Calu3 (cell line): ENCODE measurements at regions not wholly inside any gene's neighbourhood (a gene's known extent, or its start where the extent isn't known, plus 50 kb on each side); places are given as distances from the start of the nearest gene placed in this dataset.

Source experiments
- BruUV-seq: library from RNA; stranded (reverse); fragments of 400-500 nt; replicated peaks from 2 replicates; lab custom pipeline; 2021; lab: Mats Ljungman, UMichigan
- CTCF ChIA-PET: fragments of 300-600 bp; sonication (Branson Sonifier 250); formaldehyde crosslinking; loops from one replicate; lab custom pipeline; 2022; ENCODE audit warnings: antibody characterized with exemption; lab: Charles Lee
- DNase-seq: peaks from one replicate; pipeline ENCODE4 v3.0.0; 2022
- H3K27ac Mint-ChIP-seq: one replicate; pipeline ENCODE4 v1.8.0; 2022; ENCODE audit warnings: mixed read lengths; ENCODE audit not compliant: unreplicated experiment
- H3K27me3 Mint-ChIP-seq: one replicate; pipeline ENCODE4 v1.8.0; 2022; ENCODE audit warnings: mixed read lengths; ENCODE audit not compliant: unreplicated experiment
- H3K36me3 Mint-ChIP-seq: one replicate; pipeline ENCODE4 v1.8.0; 2022; ENCODE audit warnings: mild to moderate bottlenecking, moderate library complexity, mixed read lengths; ENCODE audit not compliant: insufficient read depth, unreplicated experiment
- H3K4me1 Mint-ChIP-seq: one replicate; pipeline ENCODE4 v1.8.0; 2022; ENCODE audit warnings: mild to moderate bottlenecking, low read depth, mixed read lengths; ENCODE audit not compliant: unreplicated experiment
- H3K4me3 Mint-ChIP-seq: one replicate; pipeline ENCODE4 v1.8.0; 2022; ENCODE audit warnings: mild to moderate bottlenecking, low read depth, moderate library complexity, mixed read lengths; ENCODE audit not compliant: unreplicated experiment
- H3K9me3 Mint-ChIP-seq: one replicate; pipeline ENCODE4 v1.8.0; 2022; ENCODE audit warnings: low read depth, mixed read lengths; ENCODE audit not compliant: unreplicated experiment
- intact Hi-C: fragments of 100-400 bp; cut with micrococcal nuclease; formaldehyde crosslinking; loops from one replicate; pipeline ENCODE4 v1.10.0; 2022; ENCODE audit not compliant: unreplicated experiment
- TF ChIP-seq, protein P1 (sequence below): fragments of 200-600 bp; IDR thresholded peaks from one replicate; pipeline ENCODE4 v1.8.0; 2022; ENCODE audit warnings: antibody characterized with exemption; ENCODE audit not compliant: unreplicated experiment

DNA sequence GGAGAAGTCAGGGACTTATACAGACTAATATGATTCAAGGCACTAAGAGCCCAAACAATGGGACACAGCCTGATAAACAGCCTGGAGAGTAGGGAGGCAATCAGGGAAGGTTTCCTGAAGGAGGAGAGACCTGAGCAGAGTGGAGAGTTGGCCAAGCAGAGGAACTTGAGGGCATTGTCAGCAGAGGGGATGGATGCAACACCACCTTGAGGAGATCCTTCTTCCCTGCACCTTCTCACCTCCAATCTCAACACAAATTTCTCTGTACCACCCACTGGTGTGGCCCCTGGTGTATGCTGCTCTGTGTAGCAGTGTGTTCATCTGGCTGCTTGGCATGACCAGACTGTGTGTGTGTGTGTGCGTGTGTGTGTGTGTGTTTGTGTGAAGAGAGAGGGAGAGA is 146.2 kb downstream of the WDR11 start:
- CTCF ChIA-PET: no interaction called here
- no TSS peak for BruUV-seq
- Mint-ChIP-seq H3K9me3 (no peaks in the 10 kb centered on the region), H3K36me3 (no peaks in the 10 kb centered on the region), H3K4me3 (no peak overlapping the region), H3K27me3 (no peaks in the 10 kb centered on the region), H3K4me1 (peaks cover 22% of the 10 kb centered on the region), H3K27ac (no peak overlapping the region)
- no peak for DNase-seq
- intact Hi-C loops: no loop called here
- TF ChIP-seq, protein P1, sequence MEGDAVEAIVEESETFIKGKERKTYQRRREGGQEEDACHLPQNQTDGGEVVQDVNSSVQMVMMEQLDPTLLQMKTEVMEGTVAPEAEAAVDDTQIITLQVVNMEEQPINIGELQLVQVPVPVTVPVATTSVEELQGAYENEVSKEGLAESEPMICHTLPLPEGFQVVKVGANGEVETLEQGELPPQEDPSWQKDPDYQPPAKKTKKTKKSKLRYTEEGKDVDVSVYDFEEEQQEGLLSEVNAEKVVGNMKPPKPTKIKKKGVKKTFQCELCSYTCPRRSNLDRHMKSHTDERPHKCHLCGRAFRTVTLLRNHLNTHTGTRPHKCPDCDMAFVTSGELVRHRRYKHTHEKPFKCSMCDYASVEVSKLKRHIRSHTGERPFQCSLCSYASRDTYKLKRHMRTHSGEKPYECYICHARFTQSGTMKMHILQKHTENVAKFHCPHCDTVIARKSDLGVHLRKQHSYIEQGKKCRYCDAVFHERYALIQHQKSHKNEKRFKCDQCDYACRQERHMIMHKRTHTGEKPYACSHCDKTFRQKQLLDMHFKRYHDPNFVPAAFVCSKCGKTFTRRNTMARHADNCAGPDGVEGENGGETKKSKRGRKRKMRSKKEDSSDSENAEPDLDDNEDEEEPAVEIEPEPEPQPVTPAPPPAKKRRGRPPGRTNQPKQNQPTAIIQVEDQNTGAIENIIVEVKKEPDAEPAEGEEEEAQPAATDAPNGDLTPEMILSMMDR: no peak

DNA sequence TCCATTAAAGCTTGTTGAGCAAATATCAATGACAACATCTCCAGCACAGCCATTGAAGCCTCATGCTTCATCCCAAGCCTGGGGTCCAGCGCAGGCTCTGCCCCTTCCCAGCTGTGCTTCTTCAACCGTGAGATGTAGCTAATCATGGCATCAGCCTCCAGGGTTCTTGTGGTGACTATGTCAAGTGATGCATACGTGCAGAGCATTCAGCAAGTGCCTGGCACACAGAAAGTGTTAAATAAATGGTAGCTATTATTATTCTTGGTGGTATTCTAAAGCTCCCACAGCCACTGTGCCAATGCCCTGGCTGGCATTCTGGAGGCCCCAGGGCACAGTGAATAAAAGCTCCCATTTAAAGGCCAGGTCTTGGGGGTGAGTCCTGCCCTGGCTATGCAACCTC is 146.6 kb downstream of the WDR11 start:
- intact Hi-C loops: no loop called here
- no peaks in the 10 kb centered on the region for H3K27me3 Mint-ChIP-seq
- CTCF ChIA-PET: interaction anchor here (0.7 kb wide), 1 partner anchor 52 kb away, joined by 3 read pairs; no protein-coding TSS in a partner anchor
- H3K4me1 Mint-ChIP-seq: peaks cover 26% of the 10 kb centered on the region
- TF ChIP-seq, protein P1: no peak
- BruUV-seq: no TSS peak
- H3K27ac Mint-ChIP-seq: no peak overlapping the region
- H3K9me3 Mint-ChIP-seq: no peaks in the 10 kb centered on the region
- DNase-seq: no peak
- no peak overlapping the region for H3K4me3 Mint-ChIP-seq
- peaks cover 2% of the 10 kb centered on the region for H3K36me3 Mint-ChIP-seq

DNA sequence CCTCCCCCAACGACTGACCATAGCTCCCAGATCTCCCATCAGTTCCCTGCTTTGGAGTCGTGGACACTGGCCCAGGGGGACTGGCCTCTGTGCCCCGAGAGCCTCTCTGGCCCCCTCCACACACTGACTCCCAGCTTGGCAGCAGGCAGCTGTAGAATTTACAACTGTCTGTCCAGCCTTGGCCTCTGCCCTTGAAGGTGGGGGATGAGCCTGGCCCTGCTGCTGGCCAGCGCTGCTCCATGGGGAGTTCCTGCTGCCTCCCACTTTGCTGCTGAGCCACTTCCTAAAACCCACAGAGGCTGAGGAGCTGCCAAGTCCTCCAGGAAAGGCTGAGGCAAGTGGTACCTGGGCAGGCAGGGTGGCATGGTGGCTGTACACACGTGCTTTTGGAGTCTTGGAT is 147.1 kb downstream of the WDR11 start:
- BruUV-seq: no TSS peak
- Mint-ChIP-seq H3K9me3 (no peaks in the 10 kb centered on the region), H3K27me3 (no peaks in the 10 kb centered on the region), H3K4me1 (peaks cover 31% of the 10 kb centered on the region), H3K36me3 (peaks cover 6% of the 10 kb centered on the region), H3K27ac (no peak overlapping the region), H3K4me3 (no peak overlapping the region)
- CTCF ChIA-PET: interaction anchor here (0.7 kb wide), 1 partner anchor 52 kb away, joined by 3 read pairs; no protein-coding TSS in a partner anchor
- TF ChIP-seq, protein P1: no peak
- intact Hi-C loops: no loop called here
- no peak for DNase-seq

DNA sequence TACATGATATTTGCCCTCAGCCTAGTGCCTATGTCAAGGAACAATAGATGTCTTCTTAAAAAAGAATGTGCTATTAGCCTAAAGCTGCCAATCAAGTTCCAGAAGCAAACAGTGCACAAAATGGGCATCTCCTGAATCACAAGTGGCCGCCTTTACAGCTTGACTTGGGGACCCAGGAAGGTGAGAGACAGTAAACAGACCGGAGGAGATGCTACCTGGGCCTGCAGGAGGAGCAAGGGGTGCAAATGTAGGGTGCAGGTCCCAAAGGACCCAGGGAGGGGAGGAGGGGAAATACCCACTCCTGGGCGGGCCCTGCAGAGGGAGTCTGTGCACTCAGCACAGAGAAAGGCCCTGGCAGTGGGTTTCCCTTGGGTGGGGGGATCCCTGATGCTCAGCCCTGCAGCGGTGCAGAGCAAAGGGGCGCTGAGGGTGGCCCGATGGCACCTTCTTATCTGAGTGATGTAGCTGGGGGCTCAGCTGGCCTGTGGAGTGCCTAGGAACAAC is 147.7 kb downstream of the WDR11 start:
- H3K36me3 Mint-ChIP-seq: peaks cover 6% of the 10 kb centered on the region
- peaks cover 34% of the 10 kb centered on the region for H3K4me1 Mint-ChIP-seq
- CTCF ChIA-PET: no interaction called here
- no peaks in the 10 kb centered on the region for H3K27me3 Mint-ChIP-seq
- no peak for DNase-seq
- BruUV-seq: no TSS peak
- no peak overlapping the region for H3K27ac Mint-ChIP-seq
- TF ChIP-seq, protein P1: no peak
- no peaks in the 10 kb centered on the region for H3K9me3 Mint-ChIP-seq
- intact Hi-C loops: no loop called here
- H3K4me3 Mint-ChIP-seq: no peak overlapping the region
